OCI-M2 (cell line): ENCODE measurements at regions not wholly inside any gene's neighbourhood (a gene's known extent, or its start where the extent isn't known, plus 50 kb on each side); places are given as distances from the start of the nearest gene placed in this dataset.
"Not testable (repeated sequence)": the region's sequence is repeated elsewhere in the genome, so short reads cannot be mapped to it uniquely, and the experiment has no call there.

Source experiments
- DNase-seq: peaks from one replicate; lab custom pipeline; 2025; ENCODE audit not compliant: unreplicated experiment; lab: John Stamatoyannopoulos, UW

DNA sequence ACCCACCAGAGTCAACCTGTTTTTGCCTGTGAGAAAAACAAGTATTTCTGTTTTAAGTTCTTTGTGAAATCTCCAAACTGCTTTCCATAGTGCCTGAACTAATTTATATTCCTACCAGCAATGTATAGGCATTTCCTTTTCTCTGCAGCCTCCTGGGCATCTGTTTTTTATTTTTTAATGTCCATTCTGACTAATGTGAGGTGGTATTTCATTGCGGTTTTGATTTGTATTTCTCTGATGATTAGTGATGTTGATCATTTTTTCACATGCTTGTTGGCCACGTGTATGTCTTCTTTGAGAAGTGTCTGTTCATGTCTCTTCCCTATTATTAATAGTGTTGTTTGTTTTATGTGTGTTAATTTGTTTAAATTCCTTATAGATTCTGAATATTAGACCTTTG is 820.5 kb downstream of the MCTP2 start:
- DNase-seq, result no peak

GRCh38 chr15:95059346-95059905 is 828.1 kb downstream of the MCTP2 start:
- DNase-seq, result no peak

GRCh38 chr15:95068701-95069521 is 837.5 kb downstream of the MCTP2 start:
- DNase-seq, result no peak

GRCh38 chr15:95075792-95076677 is 844.7 kb downstream of the MCTP2 start:
- DNase-seq, result no peak

DNA sequence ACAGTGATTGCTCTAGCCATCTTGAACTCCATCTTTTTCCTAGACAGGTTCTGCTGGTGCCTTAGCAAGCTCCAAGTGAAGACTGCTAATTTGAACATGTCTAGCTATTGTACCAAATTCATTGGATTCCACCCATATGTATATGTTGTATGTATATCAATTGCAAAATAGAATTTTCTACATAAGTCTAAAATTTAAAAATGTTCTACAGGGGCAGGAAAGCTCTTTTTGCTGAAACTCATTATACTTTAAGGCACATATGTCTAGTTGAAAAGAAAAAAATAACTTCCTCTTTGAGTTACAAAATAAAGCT is 845.3 kb downstream of the MCTP2 start:
- no peak for DNase-seq

GRCh38 chr15:95078003-95078402 is 846.6 kb downstream of the MCTP2 start:
- DNase-seq, result no peak

DNA sequence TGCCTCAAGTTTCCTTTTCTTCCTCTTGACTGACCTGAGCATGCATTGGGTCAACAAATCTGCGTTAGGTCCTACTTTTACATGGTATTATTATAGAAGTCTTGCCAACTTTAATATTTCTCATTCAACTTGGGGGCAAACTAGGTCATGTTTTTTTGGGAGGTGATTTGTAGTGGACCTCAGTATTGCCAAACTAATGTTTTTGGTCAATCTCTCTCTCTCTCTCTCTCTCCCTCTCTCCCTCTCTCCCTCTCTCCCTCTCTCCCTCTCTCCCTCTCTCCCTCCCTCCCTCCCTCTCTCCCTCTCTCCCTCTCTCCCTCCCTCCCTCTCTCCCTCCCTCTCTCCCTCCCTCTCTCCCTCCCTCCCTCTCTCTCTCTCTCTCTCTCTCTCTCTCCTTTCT is 848.9 kb downstream of the MCTP2 start:
- DNase-seq, result not testable (repeated sequence)

DNA sequence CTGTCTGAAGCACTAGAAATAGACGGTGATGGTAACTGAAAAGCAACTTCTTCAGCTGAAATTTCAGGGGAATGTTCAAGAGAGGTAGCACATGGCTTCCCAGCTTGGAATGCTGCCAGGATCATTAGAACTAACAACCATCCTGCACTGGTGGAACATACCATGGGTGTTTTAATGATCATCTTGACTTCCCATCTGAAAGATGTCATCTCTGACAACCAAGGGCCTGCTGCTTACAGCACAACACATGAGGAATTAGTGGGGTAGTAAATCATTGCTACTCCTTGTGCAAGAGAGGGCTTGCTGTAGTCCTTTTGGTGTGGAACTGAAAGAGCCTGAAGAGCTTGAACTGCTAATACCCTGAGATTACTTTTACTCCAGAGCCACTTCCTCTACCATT is 853.7 kb downstream of the MCTP2 start:
- DNase-seq, result no peak

DNA sequence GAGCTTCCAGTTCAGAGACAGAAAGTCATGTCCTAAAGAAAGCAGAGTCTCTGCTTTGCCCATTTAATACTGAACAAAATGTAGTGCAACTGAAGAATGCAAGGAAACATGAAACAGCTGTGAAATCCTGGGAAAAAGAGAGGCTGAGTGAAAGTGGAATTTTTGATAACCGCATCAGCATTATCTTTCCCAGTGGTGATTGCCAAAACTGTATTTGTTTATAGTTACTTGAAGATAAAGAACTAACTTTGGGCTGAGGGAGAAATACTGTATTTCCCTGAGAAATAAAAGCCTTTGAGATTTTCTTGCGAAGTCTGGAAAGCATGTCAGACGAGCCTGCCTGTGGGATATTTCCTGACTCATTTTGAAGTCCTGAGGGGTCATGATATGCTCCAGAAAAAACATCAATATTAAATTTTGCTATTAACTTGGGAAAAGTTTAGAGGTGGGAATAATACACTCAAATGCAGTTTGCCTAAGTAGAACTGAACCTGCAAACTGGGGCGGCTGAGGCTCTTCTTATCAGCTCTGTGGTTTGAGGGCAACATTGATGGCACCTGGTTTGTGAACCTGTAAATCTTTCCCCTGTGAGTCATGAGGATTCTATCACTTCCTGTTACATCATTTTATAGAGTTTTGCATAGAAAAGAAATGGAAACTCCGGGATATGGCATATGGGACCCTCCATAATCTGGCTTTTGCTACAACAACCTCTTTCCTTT is 855.3 kb downstream of the MCTP2 start:
- DNase-seq, result no peak

DNA sequence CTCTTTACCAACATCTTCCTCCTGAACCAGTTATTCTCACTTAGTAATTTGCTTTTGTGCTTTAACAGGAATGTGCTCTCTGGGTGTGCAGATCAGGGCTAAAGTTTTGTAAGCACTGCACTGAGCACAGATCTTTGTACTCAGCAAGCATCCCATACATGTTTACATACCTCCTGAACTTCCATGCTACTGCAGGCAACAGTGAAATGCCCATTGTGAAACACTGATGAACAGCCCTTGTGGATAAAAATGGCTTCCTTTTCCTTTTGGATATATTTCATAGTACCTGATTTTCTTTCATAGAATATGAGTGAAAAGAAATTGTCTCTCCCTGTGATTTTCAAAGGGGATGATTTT is 855.9 kb downstream of the MCTP2 start:
- DNase-seq, result no peak

GRCh38 chr15:95091444-95091843 is 860.1 kb downstream of the MCTP2 start:
- DNase-seq, result no peak

DNA sequence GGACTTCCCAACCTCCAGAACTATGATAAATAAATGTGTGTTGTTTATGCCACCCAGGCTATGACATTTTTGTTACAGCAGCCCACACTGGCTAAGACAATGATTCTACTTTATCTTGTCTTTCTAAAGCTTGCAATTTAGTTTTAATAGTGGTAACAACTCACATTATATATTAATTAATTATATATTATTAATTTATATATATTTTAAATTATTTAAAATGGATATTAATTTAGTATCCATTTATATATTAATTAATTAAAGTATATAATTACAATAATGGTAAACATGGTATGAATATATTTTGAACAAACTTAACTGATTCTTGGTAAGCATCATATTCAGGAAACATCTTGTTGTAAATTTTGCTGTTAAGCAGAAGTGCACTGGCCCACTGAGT is 863.9 kb downstream of the MCTP2 start:
- no peak for DNase-seq

- no peak for DNase-seq
Observed at GRCh38 chr15:95096651-95097050, 865.3 kb downstream of the MCTP2 start.

DNA sequence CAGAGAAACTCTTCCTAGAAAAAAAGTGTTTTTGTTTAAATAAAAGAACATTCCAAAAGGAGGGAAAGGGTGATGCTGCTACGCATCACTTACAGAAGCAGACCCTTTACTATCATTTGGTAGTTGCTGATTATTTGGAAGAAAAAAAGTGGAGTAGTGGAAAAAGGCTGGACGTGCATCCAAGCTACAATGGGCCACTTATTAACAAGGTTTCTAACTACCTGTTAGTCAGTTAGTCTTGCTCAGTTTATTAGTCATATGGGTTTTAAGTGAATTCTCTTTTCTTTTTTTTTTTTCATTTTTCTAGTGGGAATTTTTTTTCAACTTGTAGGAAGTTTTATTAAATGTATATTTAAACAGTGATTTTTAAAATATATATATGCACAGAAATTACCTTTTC is 866.0 kb downstream of the MCTP2 start:
- no peak for DNase-seq

- no peak for DNase-seq
Observed at GRCh38 chr15:95105229-95105628, 873.9 kb downstream of the MCTP2 start.

- DNase-seq, result no peak
Observed at GRCh38 chr15:95106801-95107200, 875.4 kb downstream of the MCTP2 start.

DNA sequence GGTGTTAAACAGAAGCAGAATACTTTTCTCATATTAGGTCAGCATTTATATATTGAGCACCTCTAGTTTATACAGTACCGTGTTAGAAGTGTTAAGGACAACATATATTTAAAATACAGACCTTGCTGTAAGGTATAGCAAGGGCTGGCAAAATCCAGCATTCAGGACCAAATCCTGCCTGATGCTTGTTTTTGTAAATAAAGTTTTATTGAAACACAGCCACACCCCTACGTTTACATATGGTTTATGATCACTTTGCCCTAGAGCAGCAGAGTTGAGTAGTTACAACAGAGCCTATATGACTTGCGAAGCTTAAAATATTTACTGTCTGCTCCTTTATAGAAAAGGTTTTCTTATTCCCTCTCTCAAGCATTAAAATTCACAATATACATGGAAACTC is 877.3 kb downstream of the MCTP2 start:
- DNase-seq, result no peak

GRCh38 chr15:95111969-95112368 is 880.6 kb downstream of the MCTP2 start:
- DNase-seq, result no peak

GRCh38 chr15:95113041-95113440 is 881.7 kb downstream of the MCTP2 start:
- DNase-seq, result no peak

DNA sequence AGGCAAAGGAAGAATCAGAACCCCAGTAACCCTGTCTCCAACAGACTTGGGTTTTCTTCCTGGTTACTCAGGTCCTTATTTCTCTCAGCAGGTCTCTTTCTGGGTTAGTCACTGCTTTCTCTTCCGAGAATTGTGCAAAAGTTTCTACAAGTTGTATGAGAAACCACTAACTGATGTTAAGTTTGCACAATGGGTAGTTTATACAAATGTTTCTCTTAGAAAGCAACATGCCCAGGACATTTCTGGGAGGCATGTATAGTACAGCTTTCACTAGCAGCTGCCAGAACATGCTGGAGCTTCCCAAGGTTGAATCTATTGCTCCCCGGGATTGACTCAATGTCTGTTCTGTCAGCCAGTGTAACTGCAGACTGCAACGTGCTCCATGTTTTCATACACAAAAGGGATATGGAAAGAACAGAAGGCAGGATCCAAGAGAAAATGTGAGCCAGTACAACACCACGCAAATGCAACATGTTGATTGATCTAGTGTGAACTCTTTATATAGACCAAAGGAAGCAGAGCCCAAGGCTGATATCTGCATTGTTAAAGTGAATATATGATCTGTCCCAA is 887.8 kb downstream of the MCTP2 start:
- DNase-seq, result no peak

GRCh38 chr15:95120595-95120994 is 889.2 kb downstream of the MCTP2 start:
- DNase-seq, result no peak
